Heart right ventricle (tissue), 16 donors: ENCODE measurements at regions not wholly inside any gene's neighbourhood (a gene's known extent, or its start where the extent isn't known, plus 50 kb on each side); places are given as distances from the start of the nearest gene placed in this dataset.

Experiments
- ATAC-seq, 8 donors: fragments of 200-7000 bp; cut with Tn5 transposase; one replicate each; pipeline ENCODE4 v1.9.1; 2020; ENCODE audit warnings: mild to moderate bottlenecking in 8 of 8, moderate library complexity in 8 of 8, moderate number of reproducible peaks in 1 of 8
- DNase-seq, 2 donors: peaks; one replicate each; pipeline ENCODE4 v3.0.0-alpha.2; 2020
- H3K27ac ChIP-seq, 10 donors: fragments of 200-600 bp; sonication (generic) in 2 of 10; one replicate each; pipeline versions ENCODE4 v1.5.0 to v1.8.0; 2020 to 2022; ENCODE audit warnings: mild to moderate bottlenecking in 3 of 10
- H3K27me3 ChIP-seq, 7 donors: fragments of 200-600 bp; one replicate each; pipeline ENCODE4 v1.8.0; 2021 to 2022; ENCODE audit warnings: mild to moderate bottlenecking in 2 of 7
- H3K36me3 ChIP-seq, 9 donors: fragments of 200-600 bp; sonication (generic) in 1 of 9; one replicate each; pipeline versions ENCODE4 v1.5.0 to v1.8.0; 2020 to 2022; ENCODE audit warnings: mild to moderate bottlenecking in 2 of 9
- H3K4me1 ChIP-seq, 9 donors: fragments of 200-600 bp; sonication (generic) in 1 of 9; one replicate each; pipeline versions ENCODE4 v1.5.0 to v1.8.0; 2020 to 2022; ENCODE audit warnings: mild to moderate bottlenecking in 4 of 9
- H3K4me3 ChIP-seq, 10 donors: fragments of 200-600 bp; sonication (generic) in 2 of 10; one replicate each; pipeline versions ENCODE4 v1.5.0 to v1.8.0; 2020 to 2022; ENCODE audit warnings: mild to moderate bottlenecking in 7 of 10, moderate library complexity in 2 of 10
- H3K9me3 ChIP-seq, 11 donors: fragments of 200-600 bp in 10 of 11; sonication (generic) in 2 of 11; one replicate each; pipeline versions ENCODE4 v1.5.0 to v1.8.0; 2013 to 2022; ENCODE audit warnings: mild to moderate bottlenecking in 2 of 11, control low read depth in 1 of 11, moderate library complexity in 1 of 11
- CTCF ChIP-seq, 9 donors: fragments of 200-600 bp; sonication (generic) in 2 of 9; IDR thresholded peaks; one replicate each; pipeline versions ENCODE4 v1.5.0 to v1.8.0; 2021 to 2022; ENCODE audit warnings: antibody characterized with exemption in 9 of 9, mild to moderate bottlenecking in 5 of 9, moderate library complexity in 1 of 9
- WGBS, 2 donors: extraction: QIAGEN DNeasy Blood & Tissue Kit; methylation state at CpG; one replicate each; pipeline ENCODE4 v1.1.7; 2013; ENCODE audit warnings: inconsistent platforms in 1 of 2; 5-methylcytosine and 5-hydroxymethylcytosine counted together
- intact Hi-C, 10 donors: fragments of 100-400 bp; cut with DNase I; formaldehyde crosslinking; loops; one replicate each; pipeline versions ENCODE4 v1.11.1 to v1.14.2; 2022
- donor health status: Arrhythmogenic right ventricular cardiomyopathy.
- donor health status: ischemic (EF 13 %, LVEDD 7.1; RV severe dilation, severe dysfunction).
- donor health status: healthy with polysubstance abuse.
- donor health status: DM: no; HTN: yes; CAD: no.
- donor health status: DM: no; HTN: no; CAD: no.
- donor health status: ischemic (EF 25% LVEDD 6.9; RV normal size, moderate dysfunction).
- donor health status: ischemic (EF 25% LVEDD 5.7; RV mildly dilated, moderate dysfunction).
- donor health status: healthy.
- donor health status: DM: yes; HTN: yes; CAD: no.
- donor health status: Ischemic cardiomyopathy.
- donor health status: ischemic (EF 35%, LVEDD 5.7; RV mildly dilated, moderate dysfunction).
- donor health status: nonischemic (EF 11% LVEDD 7.7; RV severe dilation, severe dysfunction).
- donor health status: DM: yes; HTN: yes; CAD: no.
- donor health status: PGD.
- donor health status: ischemic (EF 29% LVEDD 5.4; RV normal size, mild dysfunction).
- donor health status: nonischemic (EF 23%, LVEDD 6.1; RV moderate dilation, normal function).

- intact Hi-C loops = no loop called here
- H3K36me3 ChIP-seq = no peaks in the 10 kb centered on the region
- no peak for DNase-seq
- H3K4me3 ChIP-seq = no peak overlapping the region
- H3K9me3 ChIP-seq = no peaks in the 10 kb centered on the region
- ATAC-seq = peak in 4 of 8 donors; percentile 28 to 45 (median 40)
- peaks cover 0 to 15% (median 0%) of the 10 kb centered on the region in 7 donors for H3K27me3 ChIP-seq
- no peaks in the 10 kb centered on the region for H3K4me1 ChIP-seq
- 71 to 72% methylated on average over 10 of the region's 10 CpGs for WGBS, 2 donors
- no peak for TF ChIP-seq CTCF (IDR thresholded peaks at IDR 0.05)
- H3K27ac ChIP-seq = no peak overlapping the region
Observed at GRCh38 chr5:3351581-3352442, 243.8 kb upstream of the IRX1 start.

- no peaks in the 10 kb centered on the region for H3K4me1 ChIP-seq
- 87% methylated on average over 5 of the region's 5 CpGs for WGBS, 2 donors
- no peak for TF ChIP-seq CTCF (IDR thresholded peaks at IDR 0.05)
- DNase-seq (no peak), ATAC-seq (no peak)
- no peaks in the 10 kb centered on the region for H3K9me3 ChIP-seq
- H3K36me3 ChIP-seq = no peaks in the 10 kb centered on the region
- H3K27ac ChIP-seq = no peak overlapping the region
- intact Hi-C loops = no loop called here
- peaks cover 0 to 20% (median 0%) of the 10 kb centered on the region in 7 donors for H3K27me3 ChIP-seq
- H3K4me3 ChIP-seq = no peak overlapping the region
Observed at GRCh38 chr5:3350781-3351180, 244.9 kb upstream of the IRX1 start.

GRCh38 chr5:3349704-3350565, 245.7 kb upstream of the IRX1 start:
- 92 to 93% methylated on average over 10 of the region's 10 CpGs for WGBS, 2 donors
- intact Hi-C loops = no loop called here
- H3K27ac ChIP-seq = no peak overlapping the region
- H3K4me1 ChIP-seq = no peaks in the 10 kb centered on the region
- ATAC-seq = no peak
- H3K9me3 ChIP-seq = no peaks in the 10 kb centered on the region
- peaks cover 0 to 20% (median 0%) of the 10 kb centered on the region in 7 donors for H3K27me3 ChIP-seq
- no peaks in the 10 kb centered on the region for H3K36me3 ChIP-seq
- DNase-seq = no peak
- H3K4me3 ChIP-seq = no peak overlapping the region
- no peak for TF ChIP-seq CTCF (IDR thresholded peaks at IDR 0.05)
